Astrocyte of the spinal cord (primary cell): ENCODE measurements at regions not wholly inside any gene's neighbourhood (a gene's known extent, or its start where the extent isn't known, plus 50 kb on each side); places are given as distances from the start of the nearest gene placed in this dataset.

Source experiments
- DNase-seq: peaks from one replicate; pipeline ENCODE4 v3.0.0; 2011; ENCODE audit warnings: low read depth, low spot score
- H3K4me3 ChIP-seq: 2 replicates; pipeline ENCODE4 v1.5.1; 2011; ENCODE audit warnings: low read depth, mild to moderate bottlenecking, low read length, moderate library complexity
- CTCF ChIP-seq: IDR thresholded peaks from 2 replicates; pipeline ENCODE4 v1.5.1; 2012; ENCODE audit warnings: low read depth, mild to moderate bottlenecking, low read length, inconsistent platforms
- in situ Hi-C: cut with HindIII; loops from 2 replicates; pipeline ENCODE4 v1.10.0; 2017; ENCODE audit warnings: low sequenced_read_pairs

- no peak overlapping the region for H3K4me3 ChIP-seq
- no peak for DNase-seq
- in situ Hi-C loops = no loop called here
- no peak for TF ChIP-seq CTCF
Measured at GRCh38 chr6:5922230-5922629, 84.5 kb downstream of the NRN1 start.

DNA sequence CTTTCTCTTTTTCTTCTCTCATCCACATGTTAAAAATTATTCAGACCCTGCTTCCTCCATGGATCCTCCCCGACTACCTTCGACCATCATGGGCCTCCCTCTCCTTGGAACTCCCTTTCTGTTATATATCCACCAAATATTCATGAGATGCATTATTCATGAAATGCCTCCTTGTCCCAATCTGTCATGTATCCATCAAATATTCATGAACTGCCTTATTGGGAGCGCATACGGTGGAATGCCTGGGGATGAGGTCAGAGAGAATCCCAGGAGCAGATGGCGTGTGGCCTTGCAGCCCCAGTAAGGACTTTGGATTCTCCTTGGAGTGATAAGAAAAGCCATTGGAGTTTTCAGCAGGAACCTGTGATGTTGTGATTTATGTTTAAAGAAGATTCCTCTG, 97.0 kb downstream of the NRN1 start:
- TF ChIP-seq CTCF = no peak
- no peak overlapping the region for H3K4me3 ChIP-seq
- DNase-seq = no peak
- in situ Hi-C loops = no loop called here

GRCh38 chr6:5906842-5907241, 99.9 kb downstream of the NRN1 start:
- in situ Hi-C loops = no loop called here
- no peak for TF ChIP-seq CTCF
- H3K4me3 ChIP-seq = no peak overlapping the region
- no peak for DNase-seq

DNA sequence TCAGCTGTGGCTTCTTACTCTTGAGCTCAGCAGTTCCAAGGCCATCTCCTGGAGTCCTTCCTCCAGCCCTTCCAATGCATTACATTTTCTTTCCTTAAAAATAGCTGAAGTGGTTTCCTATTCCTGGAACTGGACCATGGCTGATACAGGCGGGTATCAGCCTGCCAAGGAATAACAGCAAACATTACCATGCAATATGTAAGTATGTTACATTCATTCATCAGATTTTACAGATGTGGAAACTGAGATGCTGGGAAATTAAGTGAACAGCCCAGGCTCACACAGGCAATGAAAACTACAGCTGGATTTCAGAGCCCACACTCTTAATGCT, 100.4 kb downstream of the NRN1 start:
- no peak for DNase-seq
- in situ Hi-C loops = no loop called here
- TF ChIP-seq CTCF = no peak
- H3K4me3 ChIP-seq = no peak overlapping the region

- in situ Hi-C loops = no loop called here
- no peak for TF ChIP-seq CTCF
- DNase-seq = peak; percentile 87
- no peak overlapping the region for H3K4me3 ChIP-seq
Measured at GRCh38 chr6:5905431-5906339, 101.0 kb downstream of the NRN1 start.

DNA sequence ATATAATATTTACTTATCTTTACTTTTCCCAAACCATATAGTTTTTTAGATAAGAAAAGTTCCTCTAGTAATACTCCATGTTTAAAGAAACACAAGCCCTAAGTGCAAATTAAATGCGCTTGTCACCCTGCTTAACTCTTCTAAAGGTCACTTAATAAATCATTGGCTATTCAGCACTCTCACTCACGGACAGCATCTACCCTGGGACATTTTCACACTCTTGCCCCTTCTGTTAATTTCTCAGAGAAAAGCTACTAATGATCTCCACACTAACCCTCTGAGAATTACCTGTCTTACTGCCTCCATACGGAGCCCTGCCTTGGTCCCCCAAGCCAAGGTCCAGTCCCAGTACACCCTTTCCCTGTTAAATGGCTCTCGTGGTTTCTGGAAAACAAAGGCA, 102.2 kb downstream of the NRN1 start:
- in situ Hi-C loops = no loop called here
- no peak overlapping the region for H3K4me3 ChIP-seq
- no peak for TF ChIP-seq CTCF
- DNase-seq = no peak
